ENCODE measurements at regions not wholly inside any gene's neighbourhood (a gene's known extent, or its start where the extent isn't known, plus 50 kb on each side); places are given as distances from the start of the nearest gene placed in this dataset.
A peak's percentile ranks its signal among the peaks of the same experiment; 100 is the strongest.

- TF ChIP-seq TAF1 (IDR thresholded peaks at IDR 0.05; ENCODE audit: borderline replicate concordance, insufficient read depth, low read length) (no peak), POLR2AphosphoS5 (IDR thresholded peaks at IDR 0.05; ENCODE audit: low read depth, low read length) (no peak)
- TF ChIP-seq, protein P1, sequence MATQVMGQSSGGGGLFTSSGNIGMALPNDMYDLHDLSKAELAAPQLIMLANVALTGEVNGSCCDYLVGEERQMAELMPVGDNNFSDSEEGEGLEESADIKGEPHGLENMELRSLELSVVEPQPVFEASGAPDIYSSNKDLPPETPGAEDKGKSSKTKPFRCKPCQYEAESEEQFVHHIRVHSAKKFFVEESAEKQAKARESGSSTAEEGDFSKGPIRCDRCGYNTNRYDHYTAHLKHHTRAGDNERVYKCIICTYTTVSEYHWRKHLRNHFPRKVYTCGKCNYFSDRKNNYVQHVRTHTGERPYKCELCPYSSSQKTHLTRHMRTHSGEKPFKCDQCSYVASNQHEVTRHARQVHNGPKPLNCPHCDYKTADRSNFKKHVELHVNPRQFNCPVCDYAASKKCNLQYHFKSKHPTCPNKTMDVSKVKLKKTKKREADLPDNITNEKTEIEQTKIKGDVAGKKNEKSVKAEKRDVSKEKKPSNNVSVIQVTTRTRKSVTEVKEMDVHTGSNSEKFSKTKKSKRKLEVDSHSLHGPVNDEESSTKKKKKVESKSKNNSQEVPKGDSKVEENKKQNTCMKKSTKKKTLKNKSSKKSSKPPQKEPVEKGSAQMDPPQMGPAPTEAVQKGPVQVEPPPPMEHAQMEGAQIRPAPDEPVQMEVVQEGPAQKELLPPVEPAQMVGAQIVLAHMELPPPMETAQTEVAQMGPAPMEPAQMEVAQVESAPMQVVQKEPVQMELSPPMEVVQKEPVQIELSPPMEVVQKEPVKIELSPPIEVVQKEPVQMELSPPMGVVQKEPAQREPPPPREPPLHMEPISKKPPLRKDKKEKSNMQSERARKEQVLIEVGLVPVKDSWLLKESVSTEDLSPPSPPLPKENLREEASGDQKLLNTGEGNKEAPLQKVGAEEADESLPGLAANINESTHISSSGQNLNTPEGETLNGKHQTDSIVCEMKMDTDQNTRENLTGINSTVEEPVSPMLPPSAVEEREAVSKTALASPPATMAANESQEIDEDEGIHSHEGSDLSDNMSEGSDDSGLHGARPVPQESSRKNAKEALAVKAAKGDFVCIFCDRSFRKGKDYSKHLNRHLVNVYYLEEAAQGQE (IDR thresholded peaks at IDR 0.05; ENCODE audit: insufficient read depth in 1 of 2, low read depth in 2 of 2, low read length in 2 of 2) = no peak
Measured at GRCh38 chr9:96033896-96034295, 158.4 kb downstream of the ERCC6L2 start.

DNA sequence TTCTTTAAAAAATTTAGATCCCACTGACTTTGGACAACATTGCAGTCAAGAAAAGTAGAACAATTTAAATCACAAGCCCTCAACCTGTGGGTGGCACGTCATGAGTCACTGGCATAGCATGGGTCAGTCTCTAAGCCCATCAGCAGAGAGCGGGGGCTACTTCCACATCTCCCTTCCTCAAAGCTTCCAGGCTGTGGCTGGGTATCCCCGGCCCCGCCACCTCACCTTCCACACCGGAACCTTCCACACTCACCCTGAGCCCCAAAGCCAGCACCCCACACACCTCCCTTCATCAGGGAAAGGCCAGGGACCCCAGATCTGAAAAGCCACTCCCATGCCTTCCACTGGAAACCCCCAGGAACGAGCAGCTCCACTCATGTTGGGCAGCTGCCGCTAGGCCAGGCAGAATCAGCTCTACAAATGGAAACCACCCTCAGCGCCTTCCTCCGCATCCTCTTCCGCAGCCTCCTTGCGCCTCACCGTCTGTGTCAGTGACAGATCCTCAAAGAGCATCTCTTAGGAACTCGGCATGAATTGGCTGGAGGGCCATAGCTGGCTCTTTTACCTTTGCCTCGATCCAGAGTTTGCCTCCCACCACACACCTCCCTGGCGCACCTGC lies 156.5 kb downstream of the ERCC6L2 start:
- no peak for TF ChIP-seq POLR2AphosphoS5 (IDR thresholded peaks at IDR 0.05; ENCODE audit: low read depth, low read length)

DNA sequence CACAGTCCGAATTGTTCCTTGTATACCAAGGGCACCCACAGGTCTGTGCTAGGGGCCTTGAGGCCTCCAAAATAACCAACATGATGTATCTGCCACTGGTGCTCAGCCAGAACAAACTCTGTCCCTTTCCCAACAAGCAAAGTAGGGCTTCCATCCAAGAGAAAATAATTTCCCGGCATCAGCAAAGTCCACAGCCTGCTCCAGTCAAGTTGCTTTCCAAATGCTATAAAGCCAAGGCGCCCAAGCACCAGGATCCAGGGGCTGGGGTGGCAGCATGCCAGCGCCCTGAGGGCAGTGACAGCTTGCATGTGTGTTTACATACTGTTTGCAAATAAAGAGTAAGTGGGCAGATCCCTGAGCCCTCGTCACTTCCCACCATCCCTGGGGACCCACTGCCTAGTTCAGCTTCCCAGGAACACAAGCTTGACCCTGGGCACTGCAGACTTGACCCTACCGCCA lies 155.9 kb downstream of the ERCC6L2 start:
- TF ChIP-seq POLR2AphosphoS5 (IDR thresholded peaks at IDR 0.05; ENCODE audit: low read depth, low read length) (no peak), FOXP2 (optimal IDR thresholded peaks at IDR 0.05; ENCODE audit: borderline replicate concordance, extremely low read depth, extremely low read length, insufficient read depth) (peak; percentile 54), TAF1 (IDR thresholded peaks at IDR 0.05; ENCODE audit: borderline replicate concordance, insufficient read depth, low read length) (no peak), SIN3A (IDR thresholded peaks at IDR 0.05; ENCODE audit: borderline replicate concordance, insufficient read depth, low read length) (no peak)
- TF ChIP-seq, protein P1 (IDR thresholded peaks at IDR 0.05; ENCODE audit: insufficient read depth in 1 of 2, low read depth in 2 of 2, low read length in 2 of 2) = no peak

DNA sequence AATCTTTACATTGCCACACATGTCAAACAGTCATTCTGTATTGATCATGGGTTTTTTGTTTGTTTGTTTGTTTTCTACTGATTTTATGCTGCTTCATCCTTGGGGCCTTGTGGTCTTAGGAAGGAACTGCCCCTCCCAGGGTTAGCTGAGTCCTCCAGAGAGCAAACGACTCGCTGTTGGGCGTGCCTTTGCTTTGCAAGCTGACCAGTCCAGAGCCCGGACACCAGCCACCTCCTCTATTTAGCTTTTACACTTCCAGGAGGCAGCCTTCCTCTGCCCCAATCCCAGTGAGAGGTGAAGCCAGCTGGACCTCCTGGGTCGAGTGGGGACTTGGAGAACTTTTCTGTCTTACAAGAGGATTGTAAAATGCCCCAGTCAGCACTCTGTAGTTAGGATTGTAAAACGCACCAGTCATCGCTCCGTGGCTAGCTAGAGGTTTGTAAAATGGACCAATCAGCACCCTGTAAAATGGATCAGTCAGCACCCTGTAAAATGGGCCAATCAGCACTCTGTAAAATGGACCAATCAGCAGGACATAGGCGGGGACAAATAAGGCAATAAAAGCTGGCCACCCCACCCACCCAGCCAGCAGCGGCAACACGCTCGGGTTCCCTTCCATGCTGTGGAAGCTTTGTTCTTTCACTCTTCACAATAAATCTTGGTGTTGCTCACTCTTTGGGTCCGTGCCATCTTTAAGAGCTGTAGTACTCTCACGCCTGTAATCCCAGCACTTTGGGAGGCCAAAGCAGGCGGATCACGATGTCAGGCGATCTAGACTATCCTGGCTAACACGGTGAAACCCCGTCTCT lies 154.4 kb downstream of the ERCC6L2 start:
- TF ChIP-seq, protein P1 (IDR thresholded peaks at IDR 0.05; ENCODE audit: insufficient read depth in 1 of 2, low read depth in 2 of 2, low read length in 2 of 2) = no peak
- TF ChIP-seq SIN3A (IDR thresholded peaks at IDR 0.05; ENCODE audit: borderline replicate concordance, insufficient read depth, low read length) = no peak
- TF ChIP-seq POLR2AphosphoS5 (IDR thresholded peaks at IDR 0.05; ENCODE audit: low read depth, low read length) = no peak
- no peak for TF ChIP-seq FOXP2 (optimal IDR thresholded peaks at IDR 0.05; ENCODE audit: borderline replicate concordance, extremely low read depth, extremely low read length, insufficient read depth)
- no peak for TF ChIP-seq TAF1 (IDR thresholded peaks at IDR 0.05; ENCODE audit: borderline replicate concordance, insufficient read depth, low read length)

DNA sequence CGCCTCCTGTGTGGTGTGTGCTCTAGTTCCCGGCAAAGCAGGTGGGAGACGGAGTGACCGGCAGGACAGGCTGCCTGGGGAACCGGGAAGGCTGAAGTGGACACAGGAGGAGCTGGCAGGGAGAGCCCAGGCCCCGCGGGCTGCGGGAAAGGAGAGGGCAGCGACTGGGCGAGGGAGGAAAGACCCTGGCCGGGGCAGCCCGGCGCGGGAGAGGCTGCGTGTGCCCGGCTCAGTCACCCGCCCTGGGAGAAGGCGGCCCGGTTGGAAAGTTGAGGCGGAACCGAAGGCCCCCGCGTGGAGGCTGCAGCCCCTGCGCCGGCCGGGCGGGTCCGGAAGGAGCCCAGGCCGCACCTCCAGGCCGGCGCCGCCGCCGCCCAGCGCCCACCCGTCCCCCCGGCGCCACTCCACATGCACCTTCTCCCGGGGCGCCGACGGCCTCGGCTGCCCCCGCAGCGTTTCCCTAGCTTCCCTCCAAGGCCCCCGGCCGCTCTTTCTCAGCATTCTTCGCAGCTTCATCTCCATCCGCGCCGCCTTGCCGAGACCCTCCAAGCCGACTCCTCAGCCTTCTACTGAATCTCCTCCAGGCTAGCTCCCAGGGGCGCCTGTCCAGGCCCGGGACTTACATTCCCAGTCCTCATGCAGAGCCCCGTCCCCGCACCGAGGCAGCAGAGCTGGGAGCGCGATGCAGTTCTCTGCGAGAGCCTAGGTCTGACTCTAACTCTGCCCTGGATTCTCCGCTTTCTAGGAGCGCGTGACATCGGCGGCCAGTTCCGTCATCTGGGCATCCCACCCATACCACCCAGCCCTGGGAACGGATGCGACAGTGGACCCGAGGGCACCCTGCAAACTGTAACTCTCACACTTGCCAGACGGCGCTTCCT lies 152.0 kb downstream of the ERCC6L2 start:
- TF ChIP-seq FOXP2 (optimal IDR thresholded peaks at IDR 0.05; ENCODE audit: borderline replicate concordance, extremely low read depth, extremely low read length, insufficient read depth) (no peak), POLR2AphosphoS5 (IDR thresholded peaks at IDR 0.05; ENCODE audit: low read depth, low read length) (no peak), SIN3A (IDR thresholded peaks at IDR 0.05; ENCODE audit: borderline replicate concordance, insufficient read depth, low read length) (no peak), TAF1 (IDR thresholded peaks at IDR 0.05; ENCODE audit: borderline replicate concordance, insufficient read depth, low read length) (no peak)
- TF ChIP-seq, protein P1 (IDR thresholded peaks at IDR 0.05; ENCODE audit: insufficient read depth in 1 of 2, low read depth in 2 of 2, low read length in 2 of 2) = no peak

All from PFSK-1 (cell line).